ENCODE measurements at regions not wholly inside any gene's neighbourhood (a gene's known extent, or its start where the extent isn't known, plus 50 kb on each side); places are given as distances from the start of the nearest gene placed in this dataset.

- TF ChIP-seq, protein P1, sequence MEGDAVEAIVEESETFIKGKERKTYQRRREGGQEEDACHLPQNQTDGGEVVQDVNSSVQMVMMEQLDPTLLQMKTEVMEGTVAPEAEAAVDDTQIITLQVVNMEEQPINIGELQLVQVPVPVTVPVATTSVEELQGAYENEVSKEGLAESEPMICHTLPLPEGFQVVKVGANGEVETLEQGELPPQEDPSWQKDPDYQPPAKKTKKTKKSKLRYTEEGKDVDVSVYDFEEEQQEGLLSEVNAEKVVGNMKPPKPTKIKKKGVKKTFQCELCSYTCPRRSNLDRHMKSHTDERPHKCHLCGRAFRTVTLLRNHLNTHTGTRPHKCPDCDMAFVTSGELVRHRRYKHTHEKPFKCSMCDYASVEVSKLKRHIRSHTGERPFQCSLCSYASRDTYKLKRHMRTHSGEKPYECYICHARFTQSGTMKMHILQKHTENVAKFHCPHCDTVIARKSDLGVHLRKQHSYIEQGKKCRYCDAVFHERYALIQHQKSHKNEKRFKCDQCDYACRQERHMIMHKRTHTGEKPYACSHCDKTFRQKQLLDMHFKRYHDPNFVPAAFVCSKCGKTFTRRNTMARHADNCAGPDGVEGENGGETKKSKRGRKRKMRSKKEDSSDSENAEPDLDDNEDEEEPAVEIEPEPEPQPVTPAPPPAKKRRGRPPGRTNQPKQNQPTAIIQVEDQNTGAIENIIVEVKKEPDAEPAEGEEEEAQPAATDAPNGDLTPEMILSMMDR (IDR thresholded peaks at IDR 0.05; ENCODE audit: insufficient read depth, low read depth, low read length), result no peak
- TF ChIP-seq EZH2 (IDR thresholded peaks at IDR 0.05; ENCODE audit: insufficient read depth, low read length), result no peak
These were observed 151.7 kb downstream of the THBS2 start for GRCh38 chr6:169101981-169102380.
